ENCODE measurements at regions not wholly inside any gene's neighbourhood (a gene's known extent, or its start where the extent isn't known, plus 50 kb on each side); places are given as distances from the start of the nearest gene placed in this dataset.
A peak's percentile ranks its signal among the peaks of the same experiment; 100 is the strongest.
"Not testable (repeated sequence)": the region's sequence is repeated elsewhere in the genome, so short reads cannot be mapped to it uniquely, and the experiment has no call there.

DNA sequence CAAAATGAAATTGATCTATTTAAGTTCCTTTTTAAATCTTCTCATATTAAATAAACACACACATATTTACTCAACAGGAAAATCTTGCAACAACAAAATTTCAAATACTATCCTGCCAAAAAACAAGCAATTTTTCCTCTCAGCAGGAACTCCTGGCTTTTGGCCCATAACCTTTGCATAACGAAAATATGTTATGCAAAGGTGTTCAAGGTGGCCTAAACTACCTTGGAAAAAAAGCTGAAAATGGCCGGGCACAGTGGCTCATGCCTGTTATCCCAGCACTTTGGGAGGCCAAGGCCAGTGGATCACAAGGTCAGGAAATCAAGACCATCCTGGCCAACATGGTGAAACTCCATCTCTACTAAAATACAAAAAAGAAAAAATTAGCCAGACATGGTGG is 424.3 kb upstream of the ZNF337 start:
- DNase-seq (ENCODE audit: low read depth): not testable (repeated sequence)

GRCh38 chr20:26094498-26094897 is 397.8 kb upstream of the ZNF337 start:
- DNase-seq (ENCODE audit: low read depth): not testable (repeated sequence)

DNA sequence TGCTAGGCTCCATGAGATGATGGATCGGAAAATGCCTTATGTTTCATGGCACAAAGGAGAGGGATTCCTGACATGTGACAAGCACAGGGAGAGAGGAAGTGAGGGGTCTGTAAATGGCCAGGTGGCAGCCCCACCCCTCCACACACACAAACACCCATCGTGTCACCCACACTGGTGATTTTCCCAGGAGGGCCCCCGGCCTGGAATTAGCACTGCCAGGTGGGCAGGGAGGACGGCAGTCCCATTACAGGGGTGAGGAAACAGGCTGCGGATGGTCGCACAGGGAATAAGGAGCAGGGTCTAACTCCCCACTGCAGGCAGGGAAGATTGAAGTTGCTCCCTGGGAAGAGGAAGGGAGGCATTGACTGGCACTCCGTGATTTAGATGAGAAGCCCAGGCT is 395.3 kb upstream of the ZNF337 start:
- not testable (repeated sequence) for DNase-seq (ENCODE audit: low read depth)

DNA sequence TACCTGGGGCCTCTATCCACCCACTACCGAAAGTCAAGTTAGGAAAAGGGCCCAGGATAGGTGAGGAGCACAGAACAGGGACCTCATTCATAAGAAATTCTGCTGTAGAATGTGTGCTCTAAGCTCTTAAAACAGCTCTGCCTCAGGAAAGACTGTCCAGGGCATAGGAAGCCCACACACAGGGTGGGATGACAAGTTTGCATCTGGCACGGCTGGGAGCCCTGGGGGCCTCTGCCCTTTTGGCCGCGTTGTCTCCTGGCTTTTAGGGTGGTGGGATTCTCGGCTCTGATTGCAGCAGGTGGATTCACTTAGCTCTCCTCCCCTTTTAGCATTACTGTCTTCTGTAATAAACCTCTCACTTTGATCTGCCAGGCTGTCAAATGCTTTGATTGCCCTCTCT is 389.5 kb upstream of the ZNF337 start:
- DNase-seq (ENCODE audit: low read depth): not testable (repeated sequence)

DNA sequence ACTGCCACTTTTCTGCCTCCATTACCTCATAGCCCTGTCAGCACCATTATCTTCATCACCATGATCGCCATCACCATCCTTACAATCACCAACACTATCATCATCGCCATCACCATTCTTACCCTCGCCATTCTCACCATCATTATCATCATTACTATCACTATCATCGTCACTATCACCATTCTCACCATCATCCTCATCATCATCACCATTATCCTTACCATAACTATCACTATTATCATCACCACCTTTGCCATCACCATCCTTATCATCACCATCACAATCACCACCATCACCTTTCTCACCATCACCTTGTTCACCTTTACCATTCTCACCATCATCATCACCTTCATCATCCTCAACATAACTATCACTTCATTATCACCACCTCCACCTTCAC is 377.3 kb upstream of the ZNF337 start:
- DNase-seq (ENCODE audit: low read depth): not testable (repeated sequence)

DNA sequence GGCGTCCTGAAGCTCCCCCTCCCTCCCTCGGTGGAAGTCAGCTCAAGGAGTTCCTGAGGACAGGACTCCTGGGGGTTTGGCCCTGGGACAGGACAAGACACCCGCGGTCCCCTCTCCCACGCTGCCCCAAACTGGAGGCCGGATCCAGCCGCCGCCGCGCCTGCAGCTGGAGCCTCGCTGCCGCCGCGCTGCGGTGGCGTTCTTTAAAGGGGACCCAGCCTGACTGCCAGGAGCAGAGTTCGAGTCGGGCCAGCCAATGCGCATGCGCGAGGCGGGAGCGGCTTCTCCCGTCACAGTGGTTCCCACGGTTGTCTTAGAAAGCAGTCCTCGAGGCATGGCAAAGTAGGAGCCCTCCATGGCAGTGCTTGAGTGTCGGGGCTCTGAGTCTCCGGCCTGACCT is 362.7 kb upstream of the ZNF337 start:
- not testable (repeated sequence) for DNase-seq (ENCODE audit: low read depth)

- not testable (repeated sequence) for DNase-seq (ENCODE audit: low read depth)
These were observed 361.8 kb upstream of the ZNF337 start for GRCh38 chr20:26058446-26058845.

DNA sequence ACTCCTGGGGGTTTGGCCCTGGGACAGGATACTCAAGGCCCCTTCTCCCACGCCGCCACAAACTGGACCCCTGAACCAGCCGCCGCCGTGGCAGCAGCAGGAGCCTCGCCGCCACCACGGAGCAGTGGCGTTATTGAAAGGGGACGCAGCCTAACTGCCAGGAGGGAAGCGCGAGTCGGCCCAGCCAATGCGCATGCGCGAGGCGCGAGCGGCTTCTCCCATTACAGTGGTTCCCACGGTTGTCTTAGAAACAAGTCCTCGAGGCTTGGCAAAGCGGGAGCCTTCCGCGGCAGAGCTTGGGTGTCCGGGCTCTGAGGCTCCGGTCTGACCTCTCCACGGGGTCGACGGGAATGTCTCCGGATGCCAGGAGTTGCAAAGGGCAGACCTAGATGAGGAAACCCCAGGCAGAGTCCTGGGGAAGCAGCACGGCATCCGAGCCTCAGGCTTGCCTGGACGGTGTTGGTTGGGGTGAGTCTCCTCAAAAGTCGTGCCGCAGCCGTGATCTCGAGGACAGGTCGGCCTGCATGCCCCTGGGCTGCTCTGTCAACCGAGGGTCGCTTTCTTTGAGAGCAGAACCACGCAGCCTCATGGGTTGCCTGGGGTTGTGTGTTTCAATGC is 360.6 kb upstream of the ZNF337 start:
- DNase-seq (ENCODE audit: low read depth): not testable (repeated sequence)

- not testable (repeated sequence) for DNase-seq (ENCODE audit: low read depth)
These were observed 329.1 kb upstream of the ZNF337 start for GRCh38 chr20:26025792-26026191.

GRCh38 chr20:26010942-26011276 is 314.3 kb upstream of the ZNF337 start:
- DNase-seq (ENCODE audit: low read depth): not testable (repeated sequence)

DNA sequence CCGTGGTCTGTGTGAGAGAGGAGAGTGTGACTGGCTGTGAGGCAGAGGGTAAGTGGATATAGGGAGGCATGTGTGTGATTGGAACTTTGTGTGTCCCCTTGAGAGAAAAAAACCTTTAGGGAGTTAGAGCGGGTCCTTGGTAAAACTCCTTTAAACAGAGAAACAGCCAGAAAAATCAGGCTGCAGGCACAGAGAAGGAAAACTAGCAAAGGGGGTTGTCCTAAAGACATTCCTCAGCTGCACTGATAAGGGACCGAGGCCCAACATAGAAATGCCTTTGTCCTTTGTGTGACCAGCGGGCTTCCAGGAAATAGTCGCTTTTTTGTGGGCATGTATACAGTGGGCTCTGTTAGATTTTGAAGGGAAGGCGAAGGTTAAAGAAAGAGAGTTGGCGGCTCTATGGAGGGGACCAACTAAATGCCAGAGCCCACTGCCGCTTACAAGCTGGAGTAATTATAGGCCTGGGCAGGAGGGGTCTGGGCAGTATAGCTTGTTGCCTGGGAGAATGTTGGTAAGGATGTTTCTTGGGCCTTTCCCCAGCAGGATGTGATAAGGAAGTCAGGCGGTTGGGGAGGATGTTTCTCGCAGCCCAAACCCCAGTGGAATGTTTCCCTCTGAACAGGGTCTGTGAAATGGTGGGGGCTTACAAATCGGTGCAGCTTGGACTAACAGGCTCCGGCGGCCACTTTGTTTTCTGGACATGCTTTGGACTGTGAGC is 313.7 kb upstream of the ZNF337 start:
- not testable (repeated sequence) for DNase-seq (ENCODE audit: low read depth)

DNA sequence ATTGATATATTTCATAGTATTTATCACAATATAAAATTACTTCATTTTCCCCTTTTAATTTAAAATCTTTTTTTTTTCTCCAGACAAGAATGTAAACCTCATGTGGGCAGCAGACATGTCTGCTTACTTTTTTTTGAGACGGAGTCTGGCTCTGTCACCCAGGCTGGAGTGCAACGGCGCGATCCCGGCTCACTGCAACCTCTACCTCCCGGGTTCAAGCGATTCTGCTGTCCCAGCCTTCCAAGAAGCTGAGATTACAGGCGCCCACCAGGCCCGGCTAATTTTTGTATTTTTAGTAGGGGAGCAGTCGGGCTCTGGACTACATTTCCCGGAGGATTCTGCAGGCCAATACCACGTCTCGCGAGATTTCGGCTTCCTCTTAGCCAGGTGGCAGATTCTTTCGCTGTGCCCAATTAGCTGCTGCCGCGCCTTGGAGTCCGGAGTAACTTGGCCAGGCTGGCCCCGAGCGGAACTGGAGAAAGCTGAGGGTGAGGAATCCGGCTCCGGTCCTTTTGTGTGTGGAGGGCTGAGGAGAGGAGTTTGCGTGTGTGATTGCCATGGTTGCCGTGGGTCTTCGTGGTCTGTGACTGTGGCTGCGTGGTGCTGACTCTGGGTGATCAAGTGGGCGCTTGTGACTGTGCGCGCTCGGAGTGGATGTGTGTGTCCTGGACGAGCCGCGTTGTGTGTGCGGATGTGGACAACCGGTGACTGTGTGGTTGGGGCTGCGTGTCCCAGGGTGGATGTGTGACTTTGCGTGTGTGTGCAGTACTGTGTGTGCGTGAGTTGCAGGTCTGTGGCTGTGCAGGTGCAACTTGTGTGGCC is 313.0 kb upstream of the ZNF337 start:
- DNase-seq (ENCODE audit: low read depth): peak; percentile 11

DNA sequence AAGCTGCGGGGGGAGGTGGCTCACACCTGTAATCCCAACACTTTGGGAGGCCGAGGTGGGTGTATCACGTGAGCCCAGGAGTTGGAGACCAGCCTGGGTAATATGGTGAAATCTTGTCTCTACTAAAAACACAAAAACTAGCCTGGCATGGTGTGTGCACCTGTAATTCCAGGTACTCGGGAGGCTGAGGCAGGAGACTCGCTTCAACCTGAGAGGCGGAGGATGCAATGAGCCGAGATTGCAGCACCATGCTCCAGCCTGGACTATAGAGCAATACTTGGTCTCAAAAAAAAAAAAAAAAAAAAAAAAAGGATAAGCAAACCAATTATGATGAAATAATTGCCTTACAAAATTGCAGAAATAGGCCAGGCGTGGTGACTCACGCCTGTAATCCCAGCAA is 311.4 kb upstream of the ZNF337 start:
- not testable (repeated sequence) for DNase-seq (ENCODE audit: low read depth)

DNA sequence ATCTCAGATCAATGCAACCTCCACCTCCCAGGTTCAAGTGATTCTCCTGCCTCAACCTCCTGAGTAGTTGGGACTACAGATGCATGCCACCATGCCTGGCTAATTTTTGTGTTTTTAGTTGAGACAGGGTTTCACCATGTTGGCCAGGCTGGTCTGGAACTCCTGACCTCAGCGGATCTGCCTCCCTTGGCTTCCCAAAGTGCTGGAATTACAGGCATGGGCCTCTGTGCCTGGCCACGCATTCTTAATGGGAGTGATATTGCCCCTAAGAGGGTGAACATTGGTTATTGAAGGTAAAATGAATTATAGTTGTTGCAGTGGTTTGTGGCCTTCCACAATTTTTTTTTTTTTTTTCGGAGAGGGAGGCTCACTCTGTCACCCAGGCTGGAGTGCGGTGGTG is 309.5 kb upstream of the ZNF337 start:
- not testable (repeated sequence) for DNase-seq (ENCODE audit: low read depth)

DNA sequence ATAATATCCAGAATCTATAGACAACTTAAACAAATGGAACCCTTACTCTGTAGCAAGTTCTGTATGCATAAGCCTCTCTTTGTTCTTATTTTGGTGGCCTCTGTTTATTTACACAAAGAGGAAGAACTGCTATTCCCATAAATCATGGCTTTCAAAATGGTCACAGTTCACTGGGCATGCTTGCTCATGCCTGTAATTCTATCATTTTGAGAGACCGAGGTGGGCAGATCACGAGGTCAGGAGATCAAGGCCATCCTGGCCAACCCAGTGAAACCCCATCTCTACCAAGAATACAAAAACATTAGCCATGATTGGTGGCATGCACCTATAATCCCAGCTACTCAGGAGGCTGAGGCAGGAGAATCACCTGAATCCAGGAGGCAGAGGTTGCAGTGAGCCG is 307.3 kb upstream of the ZNF337 start:
- DNase-seq (ENCODE audit: low read depth): not testable (repeated sequence)

- not testable (repeated sequence) for DNase-seq (ENCODE audit: low read depth)
These were observed 300.9 kb upstream of the ZNF337 start for GRCh38 chr20:25997367-25998038.

- no peak for DNase-seq (ENCODE audit: low read depth)
These were observed 295.5 kb upstream of the ZNF337 start for GRCh38 chr20:25992146-25992545.

GRCh38 chr20:25991756-25992130 is 295.1 kb upstream of the ZNF337 start:
- no peak for DNase-seq (ENCODE audit: low read depth)

GRCh38 chr20:25991051-25991755 is 294.6 kb upstream of the ZNF337 start:
- no peak for DNase-seq (ENCODE audit: low read depth)

GRCh38 chr20:25989686-25990085 is 293.0 kb upstream of the ZNF337 start:
- DNase-seq (ENCODE audit: low read depth): not testable (repeated sequence)

- no peak for DNase-seq (ENCODE audit: low read depth)
These were observed 292.5 kb upstream of the ZNF337 start for GRCh38 chr20:25989196-25989595.

Measured in activated T-helper 9 cell treated with anti-CD3 and anti-CD28 coated beads, Interleukin-2, amount 50 U/mL, for 16 hours (primary cell).